GM21367 (cell line): ENCODE measurements at regions not wholly inside any gene's neighbourhood (a gene's known extent, or its start where the extent isn't known, plus 50 kb on each side); places are given as distances from the start of the nearest gene placed in this dataset.
A peak's percentile ranks its signal among the peaks of the same experiment; 100 is the strongest.

ENCODE experiments used
- ATAC-seq: cut with Tn5 transposase; IDR thresholded peaks from one replicate; pipeline ENCODE4 v1.9.1; 2021; ENCODE audit not compliant: unreplicated experiment

- ATAC-seq = no peak
Observed at GRCh38 chr3:156620901-156621300, 53.5 kb upstream of the TIPARP start.

GRCh38 chr3:156620260-156620659 is 54.1 kb upstream of the TIPARP start:
- ATAC-seq = no peak

- ATAC-seq = no peak
Observed at GRCh38 chr3:156619376-156619775, 55.0 kb upstream of the TIPARP start.

- ATAC-seq = no peak
Observed at GRCh38 chr3:156617781-156618180, 56.6 kb upstream of the TIPARP start.

GRCh38 chr3:156617145-156617544 is 57.2 kb upstream of the TIPARP start:
- ATAC-seq = no peak

GRCh38 chr3:156615592-156616173 is 58.7 kb upstream of the TIPARP start:
- ATAC-seq = no peak

GRCh38 chr3:156614642-156615511 is 59.5 kb upstream of the TIPARP start:
- no peak for ATAC-seq

- ATAC-seq = no peak
Observed at GRCh38 chr3:156612903-156613302, 58.0 kb upstream of the SSR3 start.

- ATAC-seq = no peak
Observed at GRCh38 chr3:156611870-156612494, 57.1 kb upstream of the SSR3 start.

GRCh38 chr3:156610154-156610553 is 55.2 kb upstream of the SSR3 start:
- no peak for ATAC-seq

GRCh38 chr3:156609546-156609945 is 54.6 kb upstream of the SSR3 start:
- no peak for ATAC-seq

- no peak for ATAC-seq
Observed at GRCh38 chr3:156608601-156609514, 53.9 kb upstream of the SSR3 start.

GRCh38 chr3:156606729-156607128 is 51.8 kb upstream of the SSR3 start:
- ATAC-seq = peak; percentile 52

- ATAC-seq = no peak
Observed at GRCh38 chr3:156605686-156606605, 51.0 kb upstream of the SSR3 start.

GRCh38 chr3:156604642-156605144 is 49.8 kb upstream of the SSR3 start:
- no peak for ATAC-seq
